SK-N-SH (cell line): ENCODE measurements at regions not wholly inside any gene's neighbourhood (a gene's known extent, or its start where the extent isn't known, plus 50 kb on each side); places are given as distances from the start of the nearest gene placed in this dataset.

Experiments
- CTCF ChIA-PET: fragments of 300-600, 350-600 bp; formaldehyde crosslinking; extraction: SDS; loops from one replicate; lab custom pipeline; 2021; lab: Yijun Ruan, JAX
- POLR2A ChIA-PET: fragments of 350-600 bp; sonication (Branson Sonifier 250); formaldehyde crosslinking; extraction: SDS; loops from one replicate; lab custom pipeline; 2020; ENCODE audit warnings: antibody characterized with exemption, inconsistent platforms; lab: Yijun Ruan, JAX
- DNase-seq: peaks from one replicate; pipeline ENCODE4 v3.0.0; 2012
- H2AFZ ChIP-seq: fragments of 200-600 bp; sonication (generic); 2 replicates; pipeline ENCODE4 v1.8.1; 2016; ENCODE audit warnings: antibody characterized with exemption, mild to moderate bottlenecking, low read depth
- H3F3A ChIP-seq: fragments of 200-600 bp; sonication (generic); replicated peaks from 2 replicates; pipeline ENCODE3; 2016; ENCODE audit warnings: antibody characterized with exemption, mild to moderate bottlenecking; ENCODE audit not compliant: insufficient read depth
- H3K27ac ChIP-seq, 2 experiments: fragments of 200-500 bp in 1 of 2; fragments of 200-600 bp in 1 of 2; sonication (Bioruptor generic) in 1 of 2; sonication (generic), shearing (Covaris generic) in 1 of 2; 2 replicates each; pipeline versions ENCODE4 v1.5.1 to v1.6.1; 2014 to 2016; ENCODE audit warnings: low read depth in 2 of 2, inconsistent platforms in 1 of 2, low read length in 1 of 2, mild to moderate bottlenecking in 1 of 2, mixed read lengths in 1 of 2
- H3K27me3 ChIP-seq: fragments of 200-600 bp; sonication (generic), shearing (Covaris generic); 2 replicates; pipeline ENCODE4 v1.6.1; 2016; ENCODE audit warnings: mixed run types; ENCODE audit not compliant: insufficient read depth
- H3K36me3 ChIP-seq, 2 experiments: fragments of 200-500 bp in 1 of 2; fragments of 200-600 bp in 1 of 2; sonication (Bioruptor generic) in 1 of 2; sonication (generic) in 1 of 2; replicated peaks in 1 of 2; 2 replicates each; pipeline versions ENCODE3 to v1.5.1; 2014 to 2016; ENCODE audit warnings: low read length in 1 of 2, mild to moderate bottlenecking in 1 of 2; ENCODE audit not compliant: insufficient read depth in 2 of 2, control insufficient read depth in 1 of 2
- H3K4me1 ChIP-seq, 2 experiments: fragments of 200-500 bp in 1 of 2; fragments of 200-600 bp in 1 of 2; sonication (Bioruptor generic) in 1 of 2; sonication (generic), shearing (Covaris generic) in 1 of 2; 2 replicates each; pipeline versions ENCODE4 v1.5.1 to v1.6.1; 2014 to 2016; ENCODE audit warnings: low read depth in 1 of 2, low read length in 1 of 2, mixed run types in 1 of 2; ENCODE audit not compliant: insufficient read depth in 2 of 2, control insufficient read depth in 1 of 2
- H3K4me2 ChIP-seq: fragments of 200-600 bp; sonication (generic), shearing (Covaris generic); 2 replicates; pipeline ENCODE4 v1.6.1; 2017; ENCODE audit warnings: mixed run types
- H3K4me3 ChIP-seq, 2 experiments: fragments of 200-500 bp in 1 of 2; fragments of 200-600 bp in 1 of 2; sonication (Bioruptor generic) in 1 of 2; sonication (generic), shearing (Covaris generic) in 1 of 2; 2 replicates each; pipeline versions ENCODE4 v1.5.1 to v1.8.1; 2014 to 2016; ENCODE audit warnings: low read depth in 2 of 2, inconsistent platforms in 1 of 2, low read length in 1 of 2, mild to moderate bottlenecking in 1 of 2, mixed read lengths in 1 of 2, moderate library complexity in 1 of 2
- H3K79me2 ChIP-seq: fragments of 200-600 bp; sonication (generic); 2 replicates; pipeline ENCODE4 v1.8.1; 2017; ENCODE audit warnings: mild to moderate bottlenecking; ENCODE audit not compliant: insufficient read depth
- H3K9ac ChIP-seq: fragments of 200-600 bp; sonication (generic); 2 replicates; pipeline ENCODE4 v1.6.1; 2017; ENCODE audit warnings: mixed run types
- H3K9me2 ChIP-seq: fragments of 200-600 bp; sonication (generic); 2 replicates; pipeline ENCODE4 v1.6.1; 2017; ENCODE audit warnings: mixed run types
- H3K9me3 ChIP-seq: fragments of 200-600 bp; sonication (generic); 2 replicates; pipeline ENCODE4 v1.6.1; 2017; ENCODE audit warnings: mixed run types, mild to moderate bottlenecking, moderate library complexity
- H4K20me1 ChIP-seq: fragments of 200-600 bp; sonication (generic); 2 replicates; pipeline ENCODE4 v1.6.1; 2017; ENCODE audit warnings: mild to moderate bottlenecking, mixed run types; ENCODE audit not compliant: insufficient read depth
- CHD2 ChIP-seq: fragments of 150-350 bp; IDR thresholded peaks from 2 replicates; pipeline ENCODE4 v1.6.1; 2018; ENCODE audit warnings: low read length; ENCODE audit not compliant: partially characterized antibody
- ELF1 ChIP-seq: IDR thresholded peaks from 2 replicates; pipeline ENCODE4 v1.4.0; 2012
- EP300 ChIP-seq, 2 experiments: IDR thresholded peaks; 2 replicates each; pipeline versions ENCODE4 v1.4.0 to v1.6.1; 2012; ENCODE audit warnings: borderline replicate concordance in 1 of 2, low read depth in 1 of 2, low read length in 1 of 2
- FOSL2 ChIP-seq: IDR thresholded peaks from 2 replicates; pipeline ENCODE4 v1.4.0; 2012; ENCODE audit warnings: low read depth, mild to moderate bottlenecking, moderate library complexity, borderline replicate concordance
- FOXM1 ChIP-seq: IDR thresholded peaks from 2 replicates; pipeline ENCODE4 v1.4.0; 2012; ENCODE audit warnings: low read depth, mild to moderate bottlenecking
- GATA2 ChIP-seq: sonication (generic); formaldehyde crosslinking; IDR thresholded peaks from 2 replicates; pipeline ENCODE4 v1.5.0; 2020; ENCODE audit warnings: mild to moderate bottlenecking, missing genetic modification reagents
- JUND ChIP-seq: IDR thresholded peaks from 2 replicates; pipeline ENCODE4 v1.4.0; 2012
- MAX ChIP-seq: IDR thresholded peaks from 2 replicates; pipeline ENCODE4 v1.4.0; 2012; ENCODE audit warnings: low read depth
- MXI1 ChIP-seq: IDR thresholded peaks from 2 replicates; pipeline ENCODE4 v1.6.1; 2012; ENCODE audit warnings: mild to moderate bottlenecking, low read depth, low read length, improper control_type of control experiment
- NFIC ChIP-seq: IDR thresholded peaks from 2 replicates; pipeline ENCODE4 v1.4.0; 2012; ENCODE audit warnings: borderline replicate concordance
- NRF1 ChIP-seq: IDR thresholded peaks from 2 replicates; pipeline ENCODE4 v1.6.1; 2012; ENCODE audit warnings: low read depth, mild to moderate bottlenecking, low read length
- POLR2AphosphoS5 ChIP-seq: IDR thresholded peaks from 2 replicates; pipeline ENCODE4 v1.6.1; 2012; ENCODE audit warnings: low read depth, low read length
- RAD21 ChIP-seq: IDR thresholded peaks from 2 replicates; pipeline ENCODE4 v1.6.1; 2012; ENCODE audit warnings: mild to moderate bottlenecking, low read length
- RXRA ChIP-seq: IDR thresholded peaks from 2 replicates; pipeline ENCODE4 v1.4.0; 2012; ENCODE audit warnings: low read depth, mild to moderate bottlenecking, borderline replicate concordance
- SMC3 ChIP-seq: IDR thresholded peaks from 2 replicates; pipeline ENCODE4 v1.6.1; 2012; ENCODE audit warnings: low read depth, low read length, improper control_type of control experiment
- TAF1 ChIP-seq: IDR thresholded peaks from 2 replicates; pipeline ENCODE4 v1.6.1; 2012; ENCODE audit warnings: low read depth, mild to moderate bottlenecking, low read length, moderate library complexity, borderline replicate concordance
- TCF12 ChIP-seq: IDR thresholded peaks from 2 replicates; pipeline ENCODE4 v1.4.0; 2012
- TEAD4 ChIP-seq: IDR thresholded peaks from 2 replicates; pipeline ENCODE4 v1.4.0; 2012; ENCODE audit warnings: mild to moderate bottlenecking, borderline replicate concordance; ENCODE audit not compliant: insufficient read depth
- YY1 ChIP-seq: IDR thresholded peaks from 2 replicates; pipeline ENCODE4 v1.4.0; 2012; ENCODE audit warnings: low read depth, mild to moderate bottlenecking
- WGBS: methylation state at CpG from one replicate; pipeline ENCODE4 v1.1.6; 2017; ENCODE audit warnings: low lambda C conversion rate; 5-methylcytosine and 5-hydroxymethylcytosine counted together
- TF ChIP-seq, protein P1 (sequence below): IDR thresholded peaks from 2 replicates; pipeline ENCODE4 v1.4.0; 2012; ENCODE audit warnings: low read depth, borderline replicate concordance
- TF ChIP-seq, protein P2 (sequence below): fragments of 150-350 bp; IDR thresholded peaks from 2 replicates; pipeline ENCODE4 v1.6.1; 2017; ENCODE audit warnings: antibody characterized with exemption, low read length, low read depth, borderline replicate concordance
- TF ChIP-seq, protein P3 (sequence below): fragments of 200-600 bp; sonication (generic); IDR thresholded peaks from 2 replicates; pipeline ENCODE4 v1.6.1; 2017; ENCODE audit warnings: antibody characterized with exemption, mild to moderate bottlenecking, moderate library complexity
- TF ChIP-seq, protein P4 (sequence below): IDR thresholded peaks from 2 replicates; pipeline ENCODE4 v1.6.1; 2012; ENCODE audit warnings: mild to moderate bottlenecking, low read depth, low read length, moderate library complexity

GRCh38 chr17:36877771-36878170, 59.5 kb upstream of the LHX1 start:
- no peak overlapping the region for H2AFZ ChIP-seq
- no peaks in the 10 kb centered on the region for H3K36me3 ChIP-seq
- POLR2A ChIA-PET, result no interaction called here
- no peak overlapping the region for H3K4me3 ChIP-seq
- H3K4me1 ChIP-seq, result no peaks in the 10 kb centered on the region
- H3K9ac ChIP-seq, result no peak overlapping the region
- no peaks in the 10 kb centered on the region for H3F3A ChIP-seq
- H4K20me1 ChIP-seq, result no peaks in the 10 kb centered on the region
- TF ChIP-seq FOXM1, result no peak
- TF ChIP-seq JUND, result no peak
- no peak for TF ChIP-seq ELF1
- TF ChIP-seq POLR2AphosphoS5, result no peak
- no peak for TF ChIP-seq GATA2
- TF ChIP-seq CHD2, result no peak
- no peak for TF ChIP-seq RAD21
- TF ChIP-seq, protein P1, sequence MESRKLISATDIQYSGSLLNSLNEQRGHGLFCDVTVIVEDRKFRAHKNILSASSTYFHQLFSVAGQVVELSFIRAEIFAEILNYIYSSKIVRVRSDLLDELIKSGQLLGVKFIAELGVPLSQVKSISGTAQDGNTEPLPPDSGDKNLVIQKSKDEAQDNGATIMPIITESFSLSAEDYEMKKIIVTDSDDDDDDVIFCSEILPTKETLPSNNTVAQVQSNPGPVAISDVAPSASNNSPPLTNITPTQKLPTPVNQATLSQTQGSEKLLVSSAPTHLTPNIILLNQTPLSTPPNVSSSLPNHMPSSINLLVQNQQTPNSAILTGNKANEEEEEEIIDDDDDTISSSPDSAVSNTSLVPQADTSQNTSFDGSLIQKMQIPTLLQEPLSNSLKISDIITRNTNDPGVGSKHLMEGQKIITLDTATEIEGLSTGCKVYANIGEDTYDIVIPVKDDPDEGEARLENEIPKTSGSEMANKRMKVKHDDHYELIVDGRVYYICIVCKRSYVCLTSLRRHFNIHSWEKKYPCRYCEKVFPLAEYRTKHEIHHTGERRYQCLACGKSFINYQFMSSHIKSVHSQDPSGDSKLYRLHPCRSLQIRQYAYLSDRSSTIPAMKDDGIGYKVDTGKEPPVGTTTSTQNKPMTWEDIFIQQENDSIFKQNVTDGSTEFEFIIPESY, result no peak
- TF ChIP-seq TCF12, result no peak
- TF ChIP-seq, protein P2, sequence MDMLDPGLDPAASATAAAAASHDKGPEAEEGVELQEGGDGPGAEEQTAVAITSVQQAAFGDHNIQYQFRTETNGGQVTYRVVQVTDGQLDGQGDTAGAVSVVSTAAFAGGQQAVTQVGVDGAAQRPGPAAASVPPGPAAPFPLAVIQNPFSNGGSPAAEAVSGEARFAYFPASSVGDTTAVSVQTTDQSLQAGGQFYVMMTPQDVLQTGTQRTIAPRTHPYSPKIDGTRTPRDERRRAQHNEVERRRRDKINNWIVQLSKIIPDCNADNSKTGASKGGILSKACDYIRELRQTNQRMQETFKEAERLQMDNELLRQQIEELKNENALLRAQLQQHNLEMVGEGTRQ, result no peak
- TF ChIP-seq NFIC, result no peak
- TF ChIP-seq, protein P3, sequence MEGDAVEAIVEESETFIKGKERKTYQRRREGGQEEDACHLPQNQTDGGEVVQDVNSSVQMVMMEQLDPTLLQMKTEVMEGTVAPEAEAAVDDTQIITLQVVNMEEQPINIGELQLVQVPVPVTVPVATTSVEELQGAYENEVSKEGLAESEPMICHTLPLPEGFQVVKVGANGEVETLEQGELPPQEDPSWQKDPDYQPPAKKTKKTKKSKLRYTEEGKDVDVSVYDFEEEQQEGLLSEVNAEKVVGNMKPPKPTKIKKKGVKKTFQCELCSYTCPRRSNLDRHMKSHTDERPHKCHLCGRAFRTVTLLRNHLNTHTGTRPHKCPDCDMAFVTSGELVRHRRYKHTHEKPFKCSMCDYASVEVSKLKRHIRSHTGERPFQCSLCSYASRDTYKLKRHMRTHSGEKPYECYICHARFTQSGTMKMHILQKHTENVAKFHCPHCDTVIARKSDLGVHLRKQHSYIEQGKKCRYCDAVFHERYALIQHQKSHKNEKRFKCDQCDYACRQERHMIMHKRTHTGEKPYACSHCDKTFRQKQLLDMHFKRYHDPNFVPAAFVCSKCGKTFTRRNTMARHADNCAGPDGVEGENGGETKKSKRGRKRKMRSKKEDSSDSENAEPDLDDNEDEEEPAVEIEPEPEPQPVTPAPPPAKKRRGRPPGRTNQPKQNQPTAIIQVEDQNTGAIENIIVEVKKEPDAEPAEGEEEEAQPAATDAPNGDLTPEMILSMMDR, result no peak
- no peak for TF ChIP-seq SMC3
- no peak for TF ChIP-seq YY1
- TF ChIP-seq TAF1, result no peak
- TF ChIP-seq TEAD4, result no peak
- H3K4me2 ChIP-seq, result no peak overlapping the region
- H3K9me2 ChIP-seq, result no peaks in the 10 kb centered on the region
- no peaks in the 10 kb centered on the region for H3K9me3 ChIP-seq
- H3K27me3 ChIP-seq, result no peaks in the 10 kb centered on the region
- H3K27ac ChIP-seq, result no peak overlapping the region
- no peaks in the 10 kb centered on the region for H3K79me2 ChIP-seq
- CTCF ChIA-PET, result no interaction called here
- DNase-seq, result no peak
- WGBS, result 63% methylated on average over 4 of the region's 4 CpGs

DNA sequence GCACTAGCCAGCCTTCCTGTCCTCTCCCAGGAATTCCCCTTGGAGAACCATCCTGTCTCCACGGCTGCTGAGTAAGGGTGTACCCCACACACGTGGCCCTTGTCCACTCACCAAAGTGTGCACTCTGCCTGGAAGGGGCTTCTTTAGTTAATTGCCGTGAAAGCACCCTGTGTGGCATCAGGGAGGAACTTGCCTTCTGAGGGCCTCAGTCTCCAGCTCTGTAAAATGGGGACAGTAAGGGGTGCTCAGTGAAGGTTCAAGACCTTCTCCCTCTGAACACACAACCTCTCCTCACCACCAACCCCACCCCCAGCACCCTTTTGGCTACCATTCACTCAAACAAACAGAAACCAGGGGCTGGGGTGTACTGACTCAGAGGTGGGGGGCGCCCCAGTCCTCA, 59.1 kb upstream of the LHX1 start:
- ChIA-PET POLR2A (no interaction called here), CTCF (no interaction called here)
- no peaks in the 10 kb centered on the region for H3K9me2 ChIP-seq
- no peak overlapping the region for H2AFZ ChIP-seq
- no peaks in the 10 kb centered on the region for H4K20me1 ChIP-seq
- no peaks in the 10 kb centered on the region for H3K9me3 ChIP-seq
- no peaks in the 10 kb centered on the region for H3F3A ChIP-seq
- H3K27ac ChIP-seq, result no peak overlapping the region
- H3K36me3 ChIP-seq, result no peaks in the 10 kb centered on the region
- H3K4me2 ChIP-seq, result no peak overlapping the region
- no peaks in the 10 kb centered on the region for H3K79me2 ChIP-seq
- no peak overlapping the region for H3K4me3 ChIP-seq
- no peaks in the 10 kb centered on the region for H3K27me3 ChIP-seq
- DNase-seq, result no peak
- no peak overlapping the region for H3K9ac ChIP-seq
- no peaks in the 10 kb centered on the region for H3K4me1 ChIP-seq
- 38% methylated on average over 1 of the region's 4 CpGs for WGBS
- TF ChIP-seq NRF1 (no peak), NFIC (no peak), RXRA (no peak), FOSL2 (no peak), MXI1 (no peak), EP300 (IDR thresholded peaks at IDR 0.05; ENCODE audit: borderline replicate concordance in 1 of 2, low read depth in 1 of 2, low read length in 1 of 2) (no peak), MAX (no peak), TEAD4 (no peak), JUND (no peak)
- TF ChIP-seq, protein P4, sequence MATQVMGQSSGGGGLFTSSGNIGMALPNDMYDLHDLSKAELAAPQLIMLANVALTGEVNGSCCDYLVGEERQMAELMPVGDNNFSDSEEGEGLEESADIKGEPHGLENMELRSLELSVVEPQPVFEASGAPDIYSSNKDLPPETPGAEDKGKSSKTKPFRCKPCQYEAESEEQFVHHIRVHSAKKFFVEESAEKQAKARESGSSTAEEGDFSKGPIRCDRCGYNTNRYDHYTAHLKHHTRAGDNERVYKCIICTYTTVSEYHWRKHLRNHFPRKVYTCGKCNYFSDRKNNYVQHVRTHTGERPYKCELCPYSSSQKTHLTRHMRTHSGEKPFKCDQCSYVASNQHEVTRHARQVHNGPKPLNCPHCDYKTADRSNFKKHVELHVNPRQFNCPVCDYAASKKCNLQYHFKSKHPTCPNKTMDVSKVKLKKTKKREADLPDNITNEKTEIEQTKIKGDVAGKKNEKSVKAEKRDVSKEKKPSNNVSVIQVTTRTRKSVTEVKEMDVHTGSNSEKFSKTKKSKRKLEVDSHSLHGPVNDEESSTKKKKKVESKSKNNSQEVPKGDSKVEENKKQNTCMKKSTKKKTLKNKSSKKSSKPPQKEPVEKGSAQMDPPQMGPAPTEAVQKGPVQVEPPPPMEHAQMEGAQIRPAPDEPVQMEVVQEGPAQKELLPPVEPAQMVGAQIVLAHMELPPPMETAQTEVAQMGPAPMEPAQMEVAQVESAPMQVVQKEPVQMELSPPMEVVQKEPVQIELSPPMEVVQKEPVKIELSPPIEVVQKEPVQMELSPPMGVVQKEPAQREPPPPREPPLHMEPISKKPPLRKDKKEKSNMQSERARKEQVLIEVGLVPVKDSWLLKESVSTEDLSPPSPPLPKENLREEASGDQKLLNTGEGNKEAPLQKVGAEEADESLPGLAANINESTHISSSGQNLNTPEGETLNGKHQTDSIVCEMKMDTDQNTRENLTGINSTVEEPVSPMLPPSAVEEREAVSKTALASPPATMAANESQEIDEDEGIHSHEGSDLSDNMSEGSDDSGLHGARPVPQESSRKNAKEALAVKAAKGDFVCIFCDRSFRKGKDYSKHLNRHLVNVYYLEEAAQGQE, result no peak
